Endothelial cell of umbilical vein (primary cell): ENCODE measurements at regions not wholly inside any gene's neighbourhood (a gene's known extent, or its start where the extent isn't known, plus 50 kb on each side); places are given as distances from the start of the nearest gene placed in this dataset.

Experiments
- CTCF ChIP-seq, 2 donors: IDR thresholded peaks; 1 replicate in 1 of 2; 2 replicates in 1 of 2; pipeline ENCODE4 v1.5.1; 2011; ENCODE audit warnings: low read length in 2 of 2, mild to moderate bottlenecking in 2 of 2, moderate library complexity in 2 of 2, control low read depth in 1 of 2, inconsistent platforms in 1 of 2, low read depth in 1 of 2; ENCODE audit not compliant: insufficient read depth in 1 of 2; ENCODE audit errors: extremely low read depth in 1 of 2
- EZH2 ChIP-seq: IDR thresholded peaks from 2 replicates; pipeline ENCODE4 v1.6.1; 2012; ENCODE audit warnings: borderline replicate concordance, low read depth, mild to moderate bottlenecking, moderate library complexity, low read length, inconsistent platforms; ENCODE audit not compliant: severe bottlenecking
- JUN ChIP-seq: IDR thresholded peaks from 2 replicates; pipeline ENCODE4 v1.6.1; 2011; ENCODE audit warnings: borderline replicate concordance, low read depth; ENCODE audit not compliant: insufficient read length, insufficient read depth
- MAX ChIP-seq: IDR thresholded peaks from 2 replicates; pipeline ENCODE4 v1.6.1; 2011; ENCODE audit not compliant: insufficient read depth, insufficient read length
- POLR2A ChIP-seq: IDR thresholded peaks from 2 replicates; pipeline ENCODE4 v1.6.1; 2012; ENCODE audit warnings: low read depth, mild to moderate bottlenecking, control low read depth, low read length

- TF ChIP-seq JUN = no peak
- TF ChIP-seq POLR2A = no peak
- no peak for TF ChIP-seq CTCF (IDR thresholded peaks at IDR 0.05; ENCODE audit: extremely low read depth in 1 of 2, insufficient read depth in 1 of 2, low read depth in 1 of 2, low read length in 2 of 2)
- no peak for TF ChIP-seq EZH2
- TF ChIP-seq MAX = no peak
These were observed 163.4 kb upstream of the ITGA1 start for GRCh38 chr5:52624291-52624690.
